NCI-H1105 (cell line): ENCODE measurements at regions not wholly inside any gene's neighbourhood (a gene's known extent, or its start where the extent isn't known, plus 50 kb on each side); places are given as distances from the start of the nearest gene placed in this dataset.
A peak's percentile ranks its signal among the peaks of the same experiment; 100 is the strongest.

ENCODE experiments used
- DNase-seq: peaks from one replicate; lab custom pipeline; 2025; lab: John Stamatoyannopoulos, UW

DNA sequence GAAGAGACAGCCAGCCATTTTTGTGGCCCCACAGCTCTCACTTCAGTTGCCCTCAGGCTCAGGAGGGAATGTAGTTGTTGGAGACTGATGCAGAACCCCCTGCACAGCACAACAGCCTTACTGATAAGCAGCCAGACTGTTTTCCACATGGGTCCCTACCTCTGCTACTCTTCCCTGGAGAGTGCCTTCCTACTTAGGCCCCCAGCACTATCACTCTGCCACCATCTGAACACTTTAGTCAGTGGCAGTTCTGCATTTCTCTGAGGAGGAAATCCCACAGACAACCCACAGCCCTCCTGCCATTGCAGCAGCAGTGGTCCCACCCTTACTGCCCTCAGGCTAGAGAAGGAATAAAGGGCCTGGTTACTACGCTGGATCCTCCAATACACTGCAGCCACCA is 61.8 kb upstream of the PTPRD start:
- DNase-seq, result no peak

DNA sequence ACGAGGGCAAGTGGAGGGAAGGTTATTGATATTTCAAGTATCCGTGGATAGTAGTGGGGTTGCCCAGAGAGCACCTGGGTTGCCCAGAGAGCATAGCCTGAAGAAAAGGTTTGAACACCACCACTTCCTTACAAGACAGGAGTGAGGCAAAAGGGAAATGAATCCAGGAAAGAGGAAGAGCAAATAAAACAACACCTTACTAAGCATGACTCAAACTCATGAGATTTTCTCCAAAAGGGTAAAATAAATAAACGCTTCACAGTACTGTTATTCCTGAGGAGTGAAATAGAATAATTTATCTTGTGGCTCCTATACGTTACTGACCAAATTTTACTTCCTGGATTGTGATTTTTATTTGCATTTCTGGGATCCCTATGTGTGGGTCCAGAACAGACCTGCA is 65.2 kb upstream of the PTPRD start:
- no peak for DNase-seq

DNA sequence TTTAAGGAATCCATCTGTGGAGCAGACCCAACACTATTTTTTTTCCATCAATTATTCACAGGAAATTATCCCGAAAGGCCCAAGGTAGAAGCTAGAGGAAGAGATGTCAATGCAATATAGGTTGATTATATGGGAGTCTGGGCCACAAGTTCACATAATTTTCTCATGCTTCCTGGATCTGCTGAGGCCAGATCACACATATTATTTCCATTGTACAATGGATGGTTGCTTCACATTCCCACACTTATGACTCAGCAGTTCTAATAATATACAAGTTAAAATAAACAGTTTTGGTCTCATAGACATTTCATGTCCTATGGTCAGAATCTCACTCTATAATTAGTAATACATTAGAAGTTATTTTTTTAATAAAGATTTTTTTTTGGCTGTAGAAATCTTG is 66.0 kb upstream of the PTPRD start:
- DNase-seq, result no peak

DNA sequence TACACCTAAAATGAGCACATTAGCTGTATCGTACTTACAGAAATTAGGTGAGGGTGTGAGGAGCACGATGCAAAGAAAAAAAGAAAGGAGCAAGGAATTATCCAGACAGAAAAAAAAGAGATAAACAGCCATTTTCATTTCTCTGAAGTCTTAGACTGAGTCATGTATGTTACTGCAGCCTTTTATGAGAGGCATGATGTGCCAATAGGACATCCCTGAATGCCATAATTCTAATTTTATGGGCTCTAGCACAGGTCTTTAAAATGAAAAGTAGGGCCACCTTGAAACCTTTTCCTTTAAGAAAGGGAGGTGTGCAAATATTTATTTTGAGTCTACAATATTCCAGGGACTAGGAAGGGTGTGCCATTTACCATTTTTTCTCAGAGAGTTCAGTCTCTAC is 74.1 kb upstream of the PTPRD start:
- no peak for DNase-seq

DNA sequence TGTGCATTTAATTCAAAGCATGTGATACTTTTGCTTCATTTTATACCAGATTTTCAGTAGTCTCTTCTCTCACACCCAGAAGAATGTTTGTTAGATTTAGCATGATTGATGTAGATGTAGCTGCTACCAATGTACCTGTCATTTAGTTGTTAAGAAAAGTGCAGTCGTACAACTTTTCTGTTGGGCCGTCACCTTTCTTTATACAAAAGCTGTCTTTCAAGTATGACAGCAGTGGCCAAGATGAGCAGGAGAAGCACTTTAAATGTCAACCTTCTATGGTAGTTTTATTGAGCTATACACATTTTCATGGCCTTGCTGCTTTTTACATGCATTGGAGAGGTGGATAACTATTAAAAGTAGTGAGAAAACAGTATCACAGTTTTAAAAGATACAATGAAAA is 77.7 kb upstream of the PTPRD start:
- no peak for DNase-seq

DNA sequence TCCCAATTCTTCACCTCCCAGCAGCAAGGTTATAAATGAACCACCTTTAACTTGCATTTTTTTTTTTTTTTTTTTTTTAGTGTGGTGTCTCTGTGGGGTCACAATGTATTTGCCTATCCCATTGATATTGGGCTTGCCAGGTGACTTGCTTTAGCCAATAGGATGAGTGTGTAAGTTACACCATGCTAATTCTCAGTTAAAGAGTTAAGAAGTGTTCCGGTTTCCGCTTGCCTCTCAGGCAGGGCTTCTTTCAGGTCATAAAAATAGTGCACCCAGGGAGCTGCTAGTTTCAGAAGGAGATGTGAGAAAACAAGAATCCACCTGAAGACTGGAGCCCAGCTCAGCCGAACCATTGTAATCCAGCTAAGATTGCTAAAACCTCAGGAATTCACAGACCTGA is 84.2 kb upstream of the PTPRD start:
- DNase-seq, result no peak

DNA sequence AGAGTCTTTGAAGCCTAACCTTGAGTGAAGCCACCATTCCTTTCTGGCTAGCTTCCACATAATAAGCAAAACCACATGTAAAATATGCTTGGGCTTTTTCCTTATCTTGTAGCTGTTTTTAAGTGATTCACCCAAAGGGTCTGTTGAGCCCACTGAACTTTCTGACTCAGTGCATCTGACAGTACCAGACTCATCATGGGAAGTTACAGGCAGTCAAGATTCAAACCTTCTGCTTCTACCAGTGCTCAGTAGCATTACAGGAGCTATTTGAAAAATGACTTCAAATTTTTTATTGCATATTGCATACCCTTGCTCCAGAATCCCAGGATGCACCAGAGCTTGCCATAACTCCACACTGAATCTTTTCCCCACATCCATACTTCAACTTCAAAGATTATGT is 87.5 kb upstream of the PTPRD start:
- DNase-seq, result no peak

DNA sequence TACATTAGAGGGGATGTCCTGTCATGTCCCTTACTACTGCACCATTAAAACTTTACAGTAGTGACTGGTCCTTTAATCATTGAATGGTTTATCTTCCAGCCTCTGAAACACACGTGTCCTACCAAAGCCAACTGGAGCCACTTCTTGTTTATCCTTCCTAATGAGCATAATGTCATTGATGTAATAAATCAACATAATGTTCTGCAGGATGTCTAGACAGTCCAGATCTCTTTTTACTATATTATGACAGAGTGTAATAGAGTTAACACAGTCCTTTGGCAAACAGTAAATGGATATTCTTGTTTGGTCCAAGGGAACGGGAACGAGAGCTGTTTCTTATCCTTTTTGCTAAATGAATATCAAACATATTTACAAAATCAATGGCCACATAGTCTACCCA is 88.1 kb upstream of the PTPRD start:
- DNase-seq, result no peak

DNA sequence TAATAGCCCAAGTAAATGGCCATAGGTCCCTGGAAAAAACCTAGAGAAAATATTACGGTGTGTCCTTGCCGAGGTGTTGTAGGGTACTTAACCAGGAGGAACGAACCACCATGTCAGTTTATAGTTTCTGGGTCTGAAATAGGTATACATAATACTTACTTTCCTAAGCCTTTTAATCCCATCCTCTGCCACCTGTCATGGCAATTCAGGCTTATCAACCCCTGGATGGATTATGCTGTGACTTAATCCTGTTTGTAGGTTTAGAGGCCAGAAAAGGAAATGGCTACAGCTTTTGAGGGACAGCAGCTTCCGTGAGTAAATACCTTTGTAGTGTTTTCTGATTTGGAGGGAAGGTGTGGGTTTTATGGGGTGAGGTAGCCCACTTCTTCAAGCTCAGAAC is 89.1 kb upstream of the PTPRD start:
- DNase-seq, result no peak

DNA sequence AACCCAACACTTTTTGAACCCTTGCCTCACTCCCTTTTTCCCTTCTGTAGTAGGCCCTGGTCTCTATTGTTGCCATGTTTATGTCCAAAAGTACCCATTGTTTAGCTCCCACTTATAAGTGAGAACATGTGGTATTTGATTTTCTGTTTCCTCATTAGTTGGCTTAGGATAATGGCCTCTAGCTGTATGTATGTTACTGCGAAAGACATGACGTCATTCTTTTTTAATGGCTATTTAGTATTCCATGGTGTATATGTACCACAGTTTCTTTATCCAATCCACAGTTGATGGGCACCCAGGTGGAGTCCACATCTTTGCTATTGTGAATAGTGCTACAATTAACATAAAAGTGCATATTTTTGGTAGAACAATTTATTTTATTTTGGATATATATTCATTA is 90.3 kb upstream of the PTPRD start:
- DNase-seq, result no peak

DNA sequence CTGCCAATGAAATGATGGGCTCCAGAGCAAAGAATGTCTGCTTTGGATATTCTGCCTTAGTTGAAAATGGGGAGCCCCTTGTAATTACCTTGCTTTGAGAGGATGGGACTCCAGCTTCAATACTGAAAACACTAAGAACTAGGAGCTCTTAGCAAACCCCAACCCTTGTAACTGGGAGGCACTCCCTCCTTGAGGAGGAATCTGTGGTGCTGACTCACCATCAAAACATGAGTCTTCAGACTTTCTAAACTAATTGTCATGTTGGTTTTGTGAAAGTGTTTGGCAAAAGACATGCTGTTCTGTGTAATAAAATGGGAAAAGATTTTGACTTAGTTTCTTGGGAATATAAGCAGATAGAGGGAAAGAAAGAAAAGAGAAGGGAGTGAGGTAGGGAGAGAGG is 91.9 kb upstream of the PTPRD start:
- no peak for DNase-seq

DNA sequence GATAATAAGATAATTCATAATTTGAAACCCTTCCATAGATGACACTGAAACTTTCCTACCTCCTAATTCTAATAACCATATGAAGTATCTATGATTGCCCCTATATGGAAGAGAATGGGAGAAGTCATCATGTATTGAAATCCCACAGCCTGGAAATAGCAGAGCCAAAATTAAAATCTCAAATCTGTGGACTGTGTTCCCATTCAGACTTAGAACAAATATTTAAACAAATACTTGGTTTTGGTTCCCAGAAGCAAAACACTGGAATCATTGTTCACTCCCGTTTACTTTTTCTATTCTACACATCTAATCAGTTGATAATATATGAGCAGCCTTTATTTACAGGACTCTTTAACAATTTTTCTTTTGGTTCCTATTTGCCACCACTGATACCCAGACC is 92.6 kb upstream of the PTPRD start:
- no peak for DNase-seq

DNA sequence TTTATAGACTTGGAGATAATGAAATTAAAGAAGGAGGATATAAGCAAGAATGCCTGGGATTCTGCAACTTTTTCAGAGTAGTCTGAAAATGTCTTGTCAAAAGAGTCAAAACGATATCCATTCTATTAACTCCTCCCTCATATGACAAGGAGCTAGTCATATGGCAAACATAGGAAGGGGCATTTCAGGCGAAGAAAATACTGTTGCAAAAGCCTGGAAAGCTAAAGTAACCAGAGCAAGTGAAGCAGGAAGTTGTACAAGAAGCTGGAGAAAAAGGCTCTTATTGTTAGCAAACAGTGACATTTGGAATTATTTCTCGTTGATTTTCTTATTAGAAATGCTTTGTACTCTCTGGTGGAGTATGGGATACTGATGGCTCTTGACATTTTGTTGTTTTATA is 94.0 kb upstream of the PTPRD start:
- DNase-seq, result no peak

DNA sequence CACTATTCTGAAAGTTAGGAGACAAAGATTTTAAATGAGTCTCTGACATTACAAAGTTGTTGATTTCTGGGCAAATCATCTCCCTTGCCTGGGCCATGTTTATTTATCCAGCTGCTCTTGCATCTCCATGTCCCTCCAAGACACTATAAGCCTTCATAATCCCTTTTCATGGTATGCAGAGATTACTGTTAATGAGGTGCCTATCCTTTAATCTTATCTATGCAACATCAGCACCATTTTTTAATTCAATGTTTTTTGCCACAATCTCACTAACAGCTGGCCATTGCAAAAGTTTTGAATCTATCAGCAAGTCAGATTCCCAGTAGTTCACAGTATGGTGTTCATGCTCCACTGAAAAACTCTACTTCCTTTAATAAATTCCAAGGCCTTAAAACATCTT is 108.5 kb upstream of the PTPRD start:
- no peak for DNase-seq

DNA sequence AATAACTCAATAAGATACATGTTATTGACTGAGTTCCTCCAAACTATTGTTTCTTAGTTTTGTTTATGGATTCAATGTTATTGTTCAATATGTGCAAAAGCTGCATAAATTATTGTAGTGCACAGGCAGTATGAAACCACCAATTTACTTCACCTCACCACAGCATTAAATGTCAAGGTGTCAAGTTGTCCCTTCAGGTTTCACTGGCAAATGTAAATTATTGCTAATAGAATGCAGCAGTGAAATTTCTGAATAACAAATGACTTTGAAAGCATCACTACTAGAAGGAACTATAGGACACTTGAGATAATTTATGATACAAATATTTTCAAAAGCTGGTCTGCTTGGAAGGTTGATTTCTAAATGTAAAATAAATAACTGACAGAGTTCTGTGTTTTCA is 116.4 kb upstream of the PTPRD start:
- no peak for DNase-seq

DNA sequence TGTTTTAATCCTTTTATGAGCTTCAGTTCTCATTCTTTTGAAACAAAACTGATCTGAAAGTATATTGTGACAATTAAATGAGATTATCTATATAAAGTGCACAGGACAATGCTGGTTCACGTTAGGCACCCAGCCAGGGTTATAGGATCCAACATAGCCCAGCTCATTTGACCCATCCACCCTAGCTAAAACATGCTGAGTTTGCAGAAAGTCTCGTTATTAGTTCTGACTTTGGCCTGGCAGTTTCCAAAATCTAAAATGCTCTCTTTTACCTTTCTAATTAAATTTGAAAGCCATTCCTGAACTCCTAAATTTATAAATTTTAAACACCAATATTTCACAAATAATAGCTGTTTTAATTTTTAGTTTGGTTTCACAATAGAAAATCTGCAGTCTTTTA is 131.9 kb upstream of the PTPRD start:
- no peak for DNase-seq

DNA sequence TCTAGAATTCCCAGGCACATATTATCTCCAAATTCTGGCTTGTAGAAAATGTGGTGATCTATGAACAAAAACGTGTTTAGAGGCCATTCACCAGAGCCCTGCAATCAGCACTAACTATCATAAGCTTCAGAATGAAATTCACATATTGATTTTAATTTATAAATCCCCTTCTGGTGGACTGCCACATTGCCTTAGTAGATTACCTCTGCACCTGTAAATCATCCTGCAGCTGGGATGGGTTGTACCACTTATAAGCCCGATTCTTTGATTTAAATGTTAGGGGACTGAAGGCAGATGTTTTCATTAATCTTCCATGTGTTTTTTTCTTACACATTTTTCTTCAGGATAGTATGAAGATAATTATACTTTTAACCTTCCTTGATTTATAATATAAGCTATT is 140.7 kb upstream of the PTPRD start:
- no peak for DNase-seq

DNA sequence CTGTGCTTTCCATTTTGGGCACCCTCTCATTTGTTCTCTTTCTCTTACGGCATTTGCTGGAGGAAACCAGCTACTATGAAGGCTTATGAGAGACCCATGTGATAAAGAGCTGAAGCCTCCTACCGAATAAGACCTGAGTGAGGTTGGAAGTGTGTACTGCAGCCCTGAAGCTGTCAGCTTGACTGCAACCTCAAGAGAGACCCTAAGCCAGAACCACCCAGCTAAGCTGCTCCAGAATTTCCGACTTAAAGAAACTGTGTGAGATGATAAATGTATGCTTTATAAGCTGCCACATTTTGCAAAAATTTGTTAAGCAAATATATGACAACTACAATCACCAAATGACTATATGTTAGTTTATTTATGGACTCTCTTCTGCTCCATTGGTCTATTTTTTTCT is 151.7 kb upstream of the PTPRD start:
- DNase-seq, result no peak

DNA sequence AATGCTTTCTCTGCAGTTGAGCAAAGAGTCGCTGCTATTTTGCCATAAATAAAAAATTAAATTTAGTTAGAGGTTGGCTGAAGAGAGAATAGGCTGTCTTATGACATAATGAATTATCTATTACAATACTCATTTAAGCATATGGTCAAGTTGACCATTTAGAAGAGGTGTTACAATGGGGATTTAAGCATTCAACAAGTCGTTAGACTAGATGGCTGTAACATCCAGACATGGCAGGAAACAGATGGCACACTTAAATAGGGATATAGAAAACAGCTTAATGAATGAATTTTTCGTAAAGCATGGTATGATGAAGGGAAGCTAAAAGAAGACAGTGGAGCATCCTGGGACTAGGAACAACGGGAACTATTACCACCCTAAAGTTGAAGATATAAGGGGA is 160.3 kb upstream of the PTPRD start:
- no peak for DNase-seq

DNA sequence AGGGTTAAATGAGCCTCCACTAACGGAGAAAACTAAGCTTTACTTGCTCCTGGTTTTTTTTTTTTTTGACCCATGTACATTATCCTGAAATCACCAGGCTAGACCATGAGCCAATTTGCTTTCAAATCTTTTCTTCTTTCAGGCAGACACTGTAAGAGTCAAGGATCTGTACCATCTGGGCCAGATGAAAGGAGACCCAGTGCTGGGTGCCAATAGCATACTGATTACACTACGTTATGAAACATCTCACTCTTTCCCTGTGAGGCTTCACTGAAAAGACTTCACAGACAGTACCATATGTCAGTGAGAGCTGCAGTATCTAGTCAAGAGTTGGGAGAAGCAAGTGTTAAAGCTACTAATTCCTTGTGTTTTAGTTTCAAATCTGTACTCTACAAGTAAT is 161.2 kb upstream of the PTPRD start:
- DNase-seq, result no peak

DNA sequence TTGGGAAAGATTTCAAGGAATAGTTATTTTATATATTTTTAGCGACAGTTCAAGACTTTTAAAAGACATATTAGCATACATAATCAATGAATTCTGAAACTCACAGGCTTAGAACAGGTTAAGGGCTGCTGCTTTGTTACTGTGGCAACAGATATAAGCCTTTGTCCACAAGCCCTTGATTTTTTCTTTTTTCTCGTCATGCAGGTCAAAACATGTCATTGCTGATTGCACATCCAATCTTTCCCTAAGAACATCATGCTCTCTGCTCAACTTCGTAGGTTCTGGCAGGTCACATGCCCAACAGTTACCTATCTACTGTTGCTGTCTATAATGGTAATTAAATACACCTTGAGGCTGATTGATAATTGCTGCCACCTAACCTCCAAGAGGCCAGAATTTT is 172.5 kb upstream of the PTPRD start:
- peak; percentile 17 for DNase-seq

DNA sequence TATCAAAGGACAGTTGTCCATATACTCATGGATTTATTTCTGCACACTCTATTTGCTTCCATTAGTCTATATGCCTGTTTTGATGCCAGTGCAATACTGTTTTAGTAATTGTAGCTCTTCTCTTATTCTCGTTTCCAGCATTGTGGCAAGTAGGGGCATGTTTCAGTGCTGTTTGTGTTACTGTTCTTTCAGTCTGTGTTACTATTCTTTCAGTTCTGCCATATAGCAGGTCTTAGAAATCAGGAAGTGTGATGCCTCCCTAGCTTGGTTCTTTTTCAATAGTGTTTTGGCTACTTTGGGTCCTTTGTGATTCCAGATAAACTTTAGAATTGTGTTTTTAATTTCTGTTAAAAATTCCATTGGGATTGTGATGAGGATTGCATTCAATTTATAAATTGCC is 180.5 kb upstream of the PTPRD start:
- DNase-seq, result no peak

DNA sequence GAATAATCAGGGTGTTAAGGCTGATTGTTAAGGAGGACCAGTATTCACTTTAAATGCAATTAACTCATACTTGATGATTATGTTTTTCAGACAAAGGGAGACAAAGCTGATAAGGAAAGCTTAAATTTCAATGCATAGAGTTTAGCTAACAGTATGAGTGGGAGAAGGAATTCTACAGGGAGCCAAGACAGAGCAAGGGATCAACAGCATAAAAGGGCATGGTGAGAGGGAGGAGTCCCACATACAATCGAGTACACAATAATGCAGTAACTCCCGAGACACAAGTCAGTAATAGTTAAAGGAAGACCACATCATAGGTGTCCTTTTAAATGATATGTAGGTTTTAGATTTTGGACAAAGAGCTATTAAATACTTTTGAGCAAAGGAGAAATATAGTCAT is 191.7 kb upstream of the PTPRD start:
- no peak for DNase-seq

DNA sequence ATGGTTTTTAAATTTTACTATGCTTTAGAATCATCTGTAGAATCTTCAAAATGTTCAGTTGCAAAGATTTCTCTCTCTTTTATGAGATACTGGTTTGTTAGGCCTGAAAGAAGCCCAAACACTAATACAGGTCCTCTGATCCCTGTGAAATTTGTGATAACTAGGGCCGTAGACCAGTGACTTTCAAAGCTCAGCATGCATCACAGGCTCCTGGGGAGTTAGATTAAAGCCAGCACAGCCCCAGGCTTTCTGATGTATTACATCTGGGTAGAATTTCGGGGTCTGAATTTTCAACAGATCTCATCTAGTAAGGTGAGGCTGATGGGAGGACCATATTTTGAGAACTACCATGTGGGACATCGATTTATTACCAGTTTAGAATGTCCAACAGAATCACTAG is 194.1 kb upstream of the PTPRD start:
- DNase-seq, result no peak

DNA sequence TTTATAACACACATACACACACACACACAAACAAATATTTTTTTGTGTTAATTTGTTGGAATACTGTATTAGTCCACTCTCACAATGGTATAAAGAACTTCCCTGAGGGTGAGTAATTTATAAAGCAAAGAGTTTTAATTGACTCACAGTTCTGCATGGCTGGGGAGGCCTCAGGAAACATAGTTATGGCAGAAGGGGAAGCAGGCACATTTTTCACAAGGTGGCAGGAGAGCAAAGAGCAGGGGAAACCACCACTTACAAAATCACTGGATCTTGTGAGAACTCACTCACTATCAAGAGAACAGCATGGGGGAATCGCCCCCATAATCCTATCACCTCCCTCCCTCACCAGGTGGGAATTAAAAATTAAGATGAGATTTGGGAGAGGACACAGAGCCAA is 205.4 kb upstream of the PTPRD start:
- DNase-seq, result no peak
